GM21360 (cell line): ENCODE measurements at regions not wholly inside any gene's neighbourhood (a gene's known extent, or its start where the extent isn't known, plus 50 kb on each side); places are given as distances from the start of the nearest gene placed in this dataset.

Experiments
- ATAC-seq: cut with Tn5 transposase; IDR thresholded peaks from one replicate; pipeline ENCODE4 v1.9.1; 2021; ENCODE audit warnings: mild to moderate bottlenecking, moderate library complexity; ENCODE audit not compliant: unreplicated experiment

- no peak for ATAC-seq
Measured at GRCh38 chr21:34313116-34313515, 50.7 kb upstream of the KCNE2 start.
